H1 (cell line): ENCODE measurements at regions not wholly inside any gene's neighbourhood (a gene's known extent, or its start where the extent isn't known, plus 50 kb on each side); places are given as distances from the start of the nearest gene placed in this dataset.

Experiments
- CTCF ChIA-PET: fragments of 300-600 bp; sonication (Branson Sonifier 250); formaldehyde crosslinking; loops from one replicate; lab custom pipeline; 2021; ENCODE audit not compliant: partially characterized antibody; lab: Charles Lee
- POLR2A ChIA-PET: fragments of 300-600 bp; sonication (Branson Sonifier 250); formaldehyde crosslinking; loops from one replicate; lab custom pipeline; 2021; ENCODE audit warnings: inconsistent platforms; ENCODE audit not compliant: partially characterized antibody; lab: Charles Lee
- DNase-seq, 2 experiments: peaks; one replicate each; pipeline versions ENCODE4 v3.0.0 to v3.0.0-alpha.2; 2010 to 2022; ENCODE audit warnings: low spot score in 2 of 2, low read depth in 1 of 2, mixed read lengths in 1 of 2
- FAIRE-seq: peaks from 2 replicates; lab custom pipeline; 2011; peaks lifted over from hg19 to GRCh38; lab: Jason Lieb, UNC
- H2AFZ ChIP-seq: 2 replicates; pipeline ENCODE4 v1.8.1; 2012; ENCODE audit warnings: low read length, inconsistent platforms
- H2AK5ac ChIP-seq: 2 replicates; pipeline ENCODE4 v1.6.1; 2013; ENCODE audit warnings: low read depth, low read length
- H2BK120ac ChIP-seq: replicated peaks from 2 replicates; pipeline ENCODE3; 2013; ENCODE audit warnings: low read depth, low read length, inconsistent platforms
- H2BK12ac ChIP-seq: 2 replicates; pipeline ENCODE4 v1.6.1; 2013; ENCODE audit warnings: low read depth, low read length
- H2BK15ac ChIP-seq: 2 replicates; pipeline ENCODE4 v1.6.1; 2013; ENCODE audit warnings: low read length
- H2BK20ac ChIP-seq: 2 replicates; pipeline ENCODE4 v1.6.1; 2013; ENCODE audit warnings: low read length
- H2BK5ac ChIP-seq: 2 replicates; pipeline ENCODE4 v1.6.1; 2013; ENCODE audit warnings: low read depth, low read length
- H3K14ac ChIP-seq: 2 replicates; pipeline ENCODE4 v1.6.1; 2013; ENCODE audit warnings: inconsistent platforms; ENCODE audit not compliant: insufficient read length
- H3K18ac ChIP-seq: 2 replicates; pipeline ENCODE4 v1.6.1; 2013; ENCODE audit warnings: low read length; ENCODE audit errors: extremely low read depth
- H3K23ac ChIP-seq: 2 replicates; pipeline ENCODE4 v1.6.1; 2013; ENCODE audit warnings: inconsistent platforms; ENCODE audit not compliant: insufficient read length
- H3K23me2 ChIP-seq: 2 replicates; pipeline ENCODE4 v1.6.1; 2013; ENCODE audit warnings: low read depth, low read length
- H3K27ac ChIP-seq: 2 replicates; pipeline ENCODE4 v1.6.1; 2011; ENCODE audit warnings: low read depth, low read length, inconsistent platforms
- H3K27me3 ChIP-seq, 4 experiments: replicated peaks in 1 of 4; 1 replicate in 1 of 4; 2 replicates in 3 of 4; pipeline versions ENCODE4 v1.6.1 to v1.8.1; 2011 to 2013; ENCODE audit warnings: low read length in 3 of 4, mild to moderate bottlenecking in 3 of 4, inconsistent platforms in 2 of 4, mixed read lengths in 2 of 4, moderate library complexity in 1 of 4; ENCODE audit not compliant: control insufficient read depth in 3 of 4, insufficient read depth in 3 of 4; ENCODE audit errors: extremely low read depth in 1 of 4
- H3K36me3 ChIP-seq, 4 experiments: 2 replicates each; pipeline versions ENCODE4 v1.6.1 to v1.8.1; 2011 to 2013; ENCODE audit warnings: mild to moderate bottlenecking in 4 of 4, low read length in 3 of 4, moderate library complexity in 2 of 4, control low read depth in 1 of 4, inconsistent platforms in 1 of 4; ENCODE audit not compliant: insufficient read depth in 4 of 4, control insufficient read depth in 2 of 4
- H3K4ac ChIP-seq: replicated peaks from 2 replicates; pipeline ENCODE3; 2013; ENCODE audit warnings: low read length, low read depth, mixed read lengths, inconsistent platforms; ENCODE audit not compliant: insufficient read length
- H3K4me1 ChIP-seq, 4 experiments: replicated peaks in 1 of 4; 1 replicate in 1 of 4; 2 replicates in 3 of 4; pipeline versions ENCODE4 v1.6.1 to v1.8.1; 2011 to 2013; ENCODE audit warnings: low read length in 3 of 4, inconsistent platforms in 2 of 4, mixed read lengths in 1 of 4; ENCODE audit not compliant: insufficient read depth in 4 of 4, control insufficient read depth in 3 of 4
- H3K4me2 ChIP-seq, 2 experiments: 2 replicates each; pipeline versions ENCODE4 v1.6.1 to v1.8.1; 2011 to 2013; ENCODE audit warnings: low read depth in 2 of 2, low read length in 2 of 2, control low read depth in 1 of 2, inconsistent platforms in 1 of 2, mild to moderate bottlenecking in 1 of 2; ENCODE audit not compliant: insufficient read depth in 1 of 2
- H3K4me3 ChIP-seq, 4 experiments: fragments of 200-600, 300-600 bp in 1 of 4; sonication (generic), shearing (Covaris generic), sonication (Bioruptor Twin) in 1 of 4; 2 replicates each; pipeline versions ENCODE4 v1.5.1 to v1.8.1; 2011 to 2016; ENCODE audit warnings: low read length in 4 of 4, low read depth in 3 of 4, control low read depth in 2 of 4, inconsistent platforms in 2 of 4, mild to moderate bottlenecking in 2 of 4, mixed read lengths in 1 of 4, moderate library complexity in 1 of 4; ENCODE audit not compliant: insufficient read depth in 2 of 4; ENCODE audit errors: extremely low read depth in 1 of 4
- H3K56ac ChIP-seq: replicated peaks from 2 replicates; pipeline ENCODE3; 2013; ENCODE audit warnings: low read depth, mild to moderate bottlenecking, mixed read lengths, low read length, inconsistent platforms; ENCODE audit not compliant: insufficient read length
- H3K79me1 ChIP-seq: 2 replicates; pipeline ENCODE4 v1.6.1; 2013; ENCODE audit warnings: low read depth, low read length, control low read depth
- H3K79me2 ChIP-seq, 2 experiments: 2 replicates each; pipeline versions ENCODE4 v1.6.1 to v1.8.1; 2012 to 2013; ENCODE audit warnings: low read length in 2 of 2, mild to moderate bottlenecking in 2 of 2, inconsistent platforms in 1 of 2; ENCODE audit not compliant: insufficient read depth in 2 of 2, control insufficient read depth in 1 of 2
- H3K9ac ChIP-seq, 4 experiments: replicated peaks in 1 of 4; 1 replicate in 1 of 4; 2 replicates in 3 of 4; pipeline versions ENCODE4 v1.6.1 to v1.8.1; 2011 to 2013; ENCODE audit warnings: low read depth in 3 of 4, low read length in 3 of 4, control low read depth in 2 of 4, mild to moderate bottlenecking in 2 of 4, moderate library complexity in 2 of 4, inconsistent platforms in 1 of 4; ENCODE audit errors: extremely low read depth in 1 of 4
- H3K9me3 ChIP-seq, 2 experiments: 2 replicates each; pipeline versions ENCODE4 v1.6.1 to v1.8.1; 2012 to 2013; ENCODE audit warnings: mild to moderate bottlenecking in 2 of 2, moderate library complexity in 2 of 2, control low read depth in 1 of 2, inconsistent platforms in 1 of 2, low read depth in 1 of 2, low read length in 1 of 2, mixed read lengths in 1 of 2; ENCODE audit not compliant: insufficient read depth in 2 of 2
- H4K20me1 ChIP-seq, 2 experiments: replicated peaks in 1 of 2; 2 replicates each; pipeline versions ENCODE3 to v1.8.1; 2011 to 2013; ENCODE audit warnings: inconsistent platforms in 2 of 2, low read length in 2 of 2, mild to moderate bottlenecking in 1 of 2; ENCODE audit not compliant: insufficient read depth in 2 of 2, control insufficient read depth in 1 of 2
- H4K5ac ChIP-seq: 2 replicates; pipeline ENCODE4 v1.6.1; 2013; ENCODE audit warnings: low read length, low read depth, mixed read lengths, inconsistent platforms; ENCODE audit not compliant: insufficient read length
- H4K8ac ChIP-seq: 2 replicates; pipeline ENCODE4 v1.8.0; 2013; ENCODE audit warnings: mild to moderate bottlenecking, moderate library complexity, low read length, inconsistent platforms; ENCODE audit not compliant: insufficient read depth; ENCODE audit errors: extremely low read depth
- H4K91ac ChIP-seq: replicated peaks from 2 replicates; pipeline ENCODE3; 2013; ENCODE audit warnings: low read length, mixed read lengths, inconsistent platforms; ENCODE audit not compliant: insufficient read length
- CEBPB ChIP-seq: IDR thresholded peaks from 2 replicates; pipeline ENCODE4 v1.6.1; 2012; ENCODE audit warnings: low read depth, low read length
- CTBP2 ChIP-seq: IDR thresholded peaks from 2 replicates; pipeline ENCODE4 v1.7.0; 2011; ENCODE audit warnings: borderline replicate concordance, mild to moderate bottlenecking, moderate library complexity, mixed read lengths, low read length; ENCODE audit not compliant: insufficient read depth, insufficient read length
- EGR1 ChIP-seq: IDR thresholded peaks from 2 replicates; pipeline ENCODE4 v1.6.1; 2011; ENCODE audit warnings: low read depth, low read length, borderline replicate concordance
- KDM5A ChIP-seq: fragments of 200-600 bp; IDR thresholded peaks from 2 replicates; pipeline ENCODE4 v1.7.1; 2012; ENCODE audit warnings: mild to moderate bottlenecking, low read length, inconsistent platforms, mixed read lengths
- PHF8 ChIP-seq: fragments of 200-600 bp; sonication (generic); conservative IDR thresholded peaks from 2 replicates; pipeline ENCODE4 v1.7.1; 2012; ENCODE audit warnings: low read depth, mild to moderate bottlenecking, inconsistent platforms, low read length, moderate library complexity
- RXRA ChIP-seq: IDR thresholded peaks from 2 replicates; pipeline ENCODE4 v1.6.1; 2011; ENCODE audit warnings: low read depth, mild to moderate bottlenecking, low read length, moderate library complexity; ENCODE audit not compliant: insufficient read depth
- TAF7 ChIP-seq: optimal IDR thresholded peaks from 2 replicates; pipeline ENCODE3; 2011; ENCODE audit warnings: low read depth, mild to moderate bottlenecking, inconsistent platforms, low read length, moderate library complexity, borderline replicate concordance
- WGBS, 2 experiments: shearing (Covaris generic) in 1 of 2; methylation state at CpG; one replicate each; pipeline versions ENCODE4 v1.1.6 to v1.1.7; 2013 to 2015; ENCODE audit warnings: low lambda C conversion rate in 2 of 2, mixed read lengths in 2 of 2, inconsistent platforms in 1 of 2, low coverage in 1 of 2, missing lambda C conversion rate in 1 of 2; ENCODE audit not compliant: insufficient replicate concordance in 2 of 2, insufficient coverage in 1 of 2, insufficient read length in 1 of 2; ENCODE audit errors: extremely low coverage in 1 of 2, missing lambda C conversion rate in 1 of 2; 5-methylcytosine and 5-hydroxymethylcytosine counted together

- no peak for DNase-seq
- Histone ChIP-seq H3K56ac (no peak overlapping the region), H3K4me3 (no peak overlapping the region), H3K23me2 (no peaks in the 10 kb centered on the region), H4K5ac (no peak overlapping the region), H2AK5ac (no peak overlapping the region), H3K79me1 (no peaks in the 10 kb centered on the region), H3K4ac (no peak overlapping the region), H4K8ac (no peak overlapping the region), H2BK15ac (no peak overlapping the region), H3K9me3 (no peaks in the 10 kb centered on the region), H2BK120ac (no peak overlapping the region), H2AFZ (no peak overlapping the region), H2BK5ac (no peak overlapping the region), H2BK20ac (no peak overlapping the region), H3K18ac (no peak overlapping the region), H3K4me1 (peaks cover 4 to 16% (median 10%) of the 10 kb centered on the region in 4 experiments; a peak in 4 of 7 replicates), H4K91ac (no peak overlapping the region), H3K4me2 (no peak overlapping the region), H3K9ac (no peak overlapping the region), H3K14ac (no peak overlapping the region), H3K36me3 (no peaks in the 10 kb centered on the region), H3K79me2 (no peaks in the 10 kb centered on the region), H4K20me1 (no peaks in the 10 kb centered on the region), H2BK12ac (no peak overlapping the region), H3K27ac (no peak overlapping the region), H3K23ac (no peak overlapping the region), H3K27me3 (no peaks in the 10 kb centered on the region)
- no peak for FAIRE-seq
- TF ChIP-seq EGR1, result no peak
- TF ChIP-seq CEBPB, result no peak
- TF ChIP-seq TAF7, result no peak
- no peak for TF ChIP-seq PHF8
- TF ChIP-seq CTBP2, result no peak
- no peak for TF ChIP-seq RXRA
- TF ChIP-seq KDM5A, result no peak
- ChIA-PET CTCF (interaction anchor here (1.2 kb wide), 1 partner anchor 30 kb away, joined by 3 read pairs; no protein-coding TSS in a partner anchor), POLR2A (no interaction called here)
- WGBS, 2 experiments, result 92% methylated on average over 2 of the region's 2 CpGs; no CpG with 5 or more reads in 1 of the 2 experiments
Observed at GRCh38 chr2:17061028-17061427, 395.4 kb upstream of the CYRIA start.
